ENCODE measurements at regions not wholly inside any gene's neighbourhood (a gene's known extent, or its start where the extent isn't known, plus 50 kb on each side); places are given as distances from the start of the nearest gene placed in this dataset.

DNA sequence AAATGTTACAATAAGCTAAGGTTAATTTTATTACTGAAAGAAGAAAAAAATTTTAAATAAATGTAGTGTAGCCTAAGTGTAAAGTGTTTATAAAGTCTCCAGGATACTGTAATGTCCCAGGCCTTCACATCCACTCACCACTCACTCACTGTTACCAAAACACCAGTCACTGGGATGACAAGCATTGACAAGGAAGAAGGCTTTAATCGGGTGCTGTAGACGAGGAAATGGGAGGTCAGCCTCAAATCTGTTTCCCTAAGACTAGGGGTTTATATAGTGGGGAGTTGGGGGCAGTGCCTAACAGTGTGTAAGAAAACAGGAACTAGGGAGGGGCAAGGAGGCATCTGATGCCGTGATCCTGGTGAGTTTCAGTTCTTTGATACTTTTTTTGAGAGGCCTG, 69.4 kb downstream of the CHRM3 start:
- DNase-seq (ENCODE audit: low read depth, low spot score) (no peak), FAIRE-seq (no peak)

DNA sequence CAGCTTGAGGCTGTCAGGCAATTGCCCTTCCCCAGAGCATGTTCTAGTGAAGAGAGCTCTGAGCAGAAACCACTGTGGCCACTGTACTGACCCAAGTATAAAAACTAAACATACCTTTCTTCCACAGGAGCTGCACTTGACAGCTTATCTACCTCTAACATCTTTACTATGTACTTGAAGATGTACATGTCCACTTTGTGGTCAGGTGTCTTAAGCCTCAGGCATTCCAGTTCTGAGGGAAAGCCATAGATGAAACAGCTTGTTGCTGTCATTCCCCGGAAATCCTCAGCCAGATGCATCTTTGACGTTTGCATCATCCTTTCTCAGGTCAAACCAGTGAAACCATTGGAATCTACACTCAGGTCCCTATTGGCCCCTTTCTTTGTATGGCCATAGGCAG, 70.4 kb downstream of the CHRM3 start:
- TF ChIP-seq, protein P1, sequence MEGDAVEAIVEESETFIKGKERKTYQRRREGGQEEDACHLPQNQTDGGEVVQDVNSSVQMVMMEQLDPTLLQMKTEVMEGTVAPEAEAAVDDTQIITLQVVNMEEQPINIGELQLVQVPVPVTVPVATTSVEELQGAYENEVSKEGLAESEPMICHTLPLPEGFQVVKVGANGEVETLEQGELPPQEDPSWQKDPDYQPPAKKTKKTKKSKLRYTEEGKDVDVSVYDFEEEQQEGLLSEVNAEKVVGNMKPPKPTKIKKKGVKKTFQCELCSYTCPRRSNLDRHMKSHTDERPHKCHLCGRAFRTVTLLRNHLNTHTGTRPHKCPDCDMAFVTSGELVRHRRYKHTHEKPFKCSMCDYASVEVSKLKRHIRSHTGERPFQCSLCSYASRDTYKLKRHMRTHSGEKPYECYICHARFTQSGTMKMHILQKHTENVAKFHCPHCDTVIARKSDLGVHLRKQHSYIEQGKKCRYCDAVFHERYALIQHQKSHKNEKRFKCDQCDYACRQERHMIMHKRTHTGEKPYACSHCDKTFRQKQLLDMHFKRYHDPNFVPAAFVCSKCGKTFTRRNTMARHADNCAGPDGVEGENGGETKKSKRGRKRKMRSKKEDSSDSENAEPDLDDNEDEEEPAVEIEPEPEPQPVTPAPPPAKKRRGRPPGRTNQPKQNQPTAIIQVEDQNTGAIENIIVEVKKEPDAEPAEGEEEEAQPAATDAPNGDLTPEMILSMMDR (optimal IDR thresholded peaks at IDR 0.05 in 1 of 3, IDR thresholded peaks at IDR 0.05 in 1 of 3, conservative IDR thresholded peaks at IDR 0.05 in 1 of 3; ENCODE audit: extremely low read depth in 1 of 3, insufficient read depth in 2 of 3, low read length in 3 of 3): no peak
- TF ChIP-seq EZH2 (IDR thresholded peaks at IDR 0.05; ENCODE audit: low read length): no peak
- H3K4me2 ChIP-seq (ENCODE audit: control insufficient read depth, extremely low read depth, insufficient read depth, low read depth, low read length): no peak overlapping the region
- no peaks in the 10 kb centered on the region for H4K20me1 ChIP-seq (ENCODE audit: control insufficient read depth, extremely low read depth, insufficient read depth, low read length)
- H3K27me3 ChIP-seq (ENCODE audit: control insufficient read depth, extremely low read depth, insufficient read depth, low read length): no peaks in the 10 kb centered on the region
- no peak overlapping the region for H3K9ac ChIP-seq (ENCODE audit: control insufficient read depth, extremely low read depth, insufficient read depth, low read length)
- no peaks in the 10 kb centered on the region for H3K79me2 ChIP-seq (ENCODE audit: control insufficient read depth, insufficient read depth, low read length)
- no peak overlapping the region for H2AFZ ChIP-seq (ENCODE audit: control insufficient read depth, low read length)
- no peaks in the 10 kb centered on the region for H3K9me1 ChIP-seq (ENCODE audit: control insufficient read depth, extremely low read depth, insufficient read depth, low read length)
- DNase-seq (ENCODE audit: low read depth, low spot score) (no peak), FAIRE-seq (no peak)
- dilution Hi-C loops (cut with MboI; ENCODE audit: extremely low pct_ligation_motif_present, low sequenced_read_pairs): no loop called here
- no peak overlapping the region for H3K27ac ChIP-seq (ENCODE audit: control insufficient read depth, insufficient read depth, low read length)
- peaks cover 5% of the 10 kb centered on the region for H3K9me3 ChIP-seq (ENCODE audit: control insufficient read depth, low read depth, low read length)
- no peak overlapping the region for H3K4me3 ChIP-seq (ENCODE audit: control insufficient read depth in 2 of 3, extremely low read depth in 1 of 3, insufficient read depth in 2 of 3, low read depth in 1 of 3, low read length in 3 of 3)
- no peaks in the 10 kb centered on the region for H3K36me3 ChIP-seq (ENCODE audit: control insufficient read depth in 2 of 2, extremely low read depth in 1 of 2, insufficient read depth in 2 of 2, low read length in 2 of 2)
- H3K4me1 ChIP-seq (ENCODE audit: control insufficient read depth, extremely low read depth, insufficient read depth, low read length): no peaks in the 10 kb centered on the region

More for the DNA sequence above, 69.4 kb downstream of the CHRM3 start:
- H3K9me3 ChIP-seq (ENCODE audit: control insufficient read depth, low read depth, low read length): peaks cover 5% of the 10 kb centered on the region
- no peak overlapping the region for H3K9ac ChIP-seq (ENCODE audit: control insufficient read depth, extremely low read depth, insufficient read depth, low read length)
- H3K27ac ChIP-seq (ENCODE audit: control insufficient read depth, insufficient read depth, low read length): no peak overlapping the region
- no peaks in the 10 kb centered on the region for H4K20me1 ChIP-seq (ENCODE audit: control insufficient read depth, extremely low read depth, insufficient read depth, low read length)
- H2AFZ ChIP-seq (ENCODE audit: control insufficient read depth, low read length): no peak overlapping the region
- no peaks in the 10 kb centered on the region for H3K27me3 ChIP-seq (ENCODE audit: control insufficient read depth, extremely low read depth, insufficient read depth, low read length)
- dilution Hi-C loops (cut with MboI; ENCODE audit: extremely low pct_ligation_motif_present, low sequenced_read_pairs): no loop called here
- H3K9me1 ChIP-seq (ENCODE audit: control insufficient read depth, extremely low read depth, insufficient read depth, low read length): no peaks in the 10 kb centered on the region
- TF ChIP-seq, protein P1 (optimal IDR thresholded peaks at IDR 0.05 in 1 of 3, IDR thresholded peaks at IDR 0.05 in 1 of 3, conservative IDR thresholded peaks at IDR 0.05 in 1 of 3; ENCODE audit: extremely low read depth in 1 of 3, insufficient read depth in 2 of 3, low read length in 3 of 3): no peak
- TF ChIP-seq EZH2 (IDR thresholded peaks at IDR 0.05; ENCODE audit: low read length): no peak
- H3K36me3 ChIP-seq (ENCODE audit: control insufficient read depth in 2 of 2, extremely low read depth in 1 of 2, insufficient read depth in 2 of 2, low read length in 2 of 2): no peaks in the 10 kb centered on the region
- H3K79me2 ChIP-seq (ENCODE audit: control insufficient read depth, insufficient read depth, low read length): no peaks in the 10 kb centered on the region
- H3K4me1 ChIP-seq (ENCODE audit: control insufficient read depth, extremely low read depth, insufficient read depth, low read length): no peaks in the 10 kb centered on the region
- H3K4me3 ChIP-seq (ENCODE audit: control insufficient read depth in 2 of 3, extremely low read depth in 1 of 3, insufficient read depth in 2 of 3, low read depth in 1 of 3, low read length in 3 of 3): no peak overlapping the region
- no peak overlapping the region for H3K4me2 ChIP-seq (ENCODE audit: control insufficient read depth, extremely low read depth, insufficient read depth, low read depth, low read length)

All from keratinocyte (primary cell).